GM21825 (cell line): ENCODE measurements at regions not wholly inside any gene's neighbourhood (a gene's known extent, or its start where the extent isn't known, plus 50 kb on each side); places are given as distances from the start of the nearest gene placed in this dataset.
A peak's percentile ranks its signal among the peaks of the same experiment; 100 is the strongest.

Source experiments
- ATAC-seq: cut with Tn5 transposase; IDR thresholded peaks from one replicate; pipeline ENCODE4 v1.9.1; 2021; ENCODE audit warnings: mild to moderate bottlenecking, moderate library complexity; ENCODE audit not compliant: unreplicated experiment

DNA sequence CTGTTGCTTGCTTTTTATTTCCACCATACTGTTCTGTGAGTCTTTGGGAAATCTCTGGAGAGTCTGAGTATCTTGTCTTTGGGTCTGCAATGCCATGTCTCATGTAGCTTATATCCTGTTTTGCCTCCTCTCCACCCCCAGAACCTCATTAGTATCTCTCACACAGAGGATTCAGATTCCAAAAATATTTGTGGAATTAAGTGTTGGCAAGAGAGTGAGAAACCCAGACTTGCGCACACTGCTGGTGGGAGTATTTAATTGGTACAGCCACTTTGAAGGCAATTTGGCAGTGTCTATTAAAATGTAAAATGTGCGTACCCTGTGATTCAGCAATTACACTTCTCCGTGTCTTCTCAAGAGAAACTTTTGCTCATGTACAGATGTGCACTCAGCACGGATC is 68.6 kb downstream of the ZNF621 start:
- no peak for ATAC-seq

DNA sequence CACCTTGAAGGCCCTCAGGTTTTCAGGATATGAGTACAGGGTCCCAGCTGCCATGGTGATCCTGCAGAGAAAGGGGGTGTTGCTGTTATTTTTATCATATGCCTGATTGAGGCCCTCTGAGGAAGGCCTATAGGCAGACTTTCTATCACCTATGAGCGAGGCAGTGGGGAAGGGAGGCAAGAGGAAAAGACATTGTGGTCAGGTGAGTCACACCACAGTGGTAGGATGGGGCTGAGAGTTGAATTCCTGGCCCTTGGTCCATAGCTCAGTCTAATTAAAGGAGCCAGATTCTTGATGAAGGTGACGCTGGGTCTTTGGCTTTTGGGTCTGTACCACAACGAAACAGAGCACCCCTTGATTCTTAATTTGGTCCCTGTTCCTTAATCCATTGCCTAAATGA is 72.7 kb downstream of the ZNF621 start:
- no peak for ATAC-seq

DNA sequence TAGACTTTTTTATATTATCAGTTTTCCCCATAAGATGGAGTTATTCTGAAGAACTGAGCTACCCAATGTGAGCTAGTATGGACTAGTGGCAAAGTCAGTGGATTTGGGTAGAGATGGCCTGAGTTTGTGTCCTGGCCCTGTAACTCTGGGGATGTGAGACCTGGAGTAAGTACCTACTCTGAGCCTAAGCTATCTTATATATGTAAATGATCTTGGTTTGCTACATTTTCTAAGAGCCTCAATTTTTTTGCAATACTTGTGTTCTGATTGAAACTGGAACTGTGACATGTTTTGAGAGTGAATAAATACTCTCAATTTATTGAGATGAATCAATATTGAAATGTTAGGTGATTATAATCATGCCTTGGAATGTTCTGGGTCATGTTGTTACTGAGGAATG is 73.6 kb downstream of the ZNF621 start:
- ATAC-seq = no peak

DNA sequence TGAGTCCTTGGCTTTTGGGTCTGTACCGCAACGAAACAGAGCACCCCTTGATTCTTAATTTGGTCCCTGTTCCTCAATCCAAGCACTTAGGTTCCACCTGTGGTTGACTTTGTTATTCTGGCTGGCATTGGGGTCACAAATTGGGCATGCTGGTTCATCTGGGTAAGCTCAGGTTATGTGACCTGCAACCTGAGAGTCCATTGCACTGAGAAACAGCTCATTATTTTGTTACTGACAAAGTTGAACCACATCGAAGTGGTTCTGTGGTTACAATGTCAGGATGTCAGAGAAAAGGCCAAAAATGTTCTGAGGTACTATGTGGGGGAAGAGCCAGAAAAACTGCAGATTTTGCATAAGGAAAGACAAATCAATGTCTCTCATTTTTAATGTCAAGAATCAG is 74.2 kb downstream of the ZNF621 start:
- ATAC-seq = no peak

DNA sequence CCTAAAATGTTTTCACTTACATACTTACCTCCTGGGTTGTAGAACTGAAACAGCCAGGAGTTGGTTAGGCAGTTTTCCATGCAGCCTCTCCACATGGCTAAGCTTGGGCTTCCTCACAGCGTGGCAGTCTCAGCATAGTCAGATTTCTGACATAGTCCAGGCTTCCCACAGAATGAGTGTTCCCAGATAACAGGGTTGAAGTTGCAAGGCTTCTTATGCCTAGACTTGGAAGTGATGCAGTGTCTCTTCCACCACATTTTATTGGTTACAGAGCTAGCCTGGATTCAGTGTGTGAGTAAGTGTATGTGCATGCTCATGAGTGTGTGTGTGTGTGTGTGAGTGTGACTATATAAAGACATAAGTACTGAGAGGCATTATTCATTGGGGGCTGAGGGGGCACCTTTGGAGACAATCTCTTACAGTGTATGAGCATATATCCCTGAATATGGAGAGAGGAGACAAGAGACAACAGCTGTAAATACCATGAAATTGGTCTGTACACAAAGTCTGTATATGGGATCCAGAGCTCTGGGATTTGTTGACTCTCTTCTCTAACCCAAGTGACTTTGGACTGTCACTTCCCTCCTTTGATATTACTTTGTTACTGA is 78.1 kb downstream of the ZNF621 start:
- ATAC-seq = no peak

DNA sequence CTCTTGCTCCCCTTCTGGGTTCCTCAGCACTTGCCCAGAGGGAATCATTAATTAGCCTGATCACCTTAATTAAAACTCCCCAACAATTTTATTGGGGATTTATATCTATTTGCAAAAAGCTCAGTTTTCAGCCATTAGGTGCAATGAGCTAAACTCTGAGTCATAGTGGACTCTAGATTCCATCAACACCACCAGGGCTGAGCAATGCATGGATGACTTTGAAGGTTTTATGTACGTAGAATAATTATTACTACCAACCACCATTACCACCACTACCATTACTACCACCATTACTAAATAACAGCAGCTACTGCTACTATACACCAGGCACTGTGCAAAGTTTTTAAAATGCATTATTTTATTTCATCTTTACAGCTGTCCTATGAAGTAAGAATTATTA is 81.2 kb downstream of the ZNF621 start:
- ATAC-seq = no peak

DNA sequence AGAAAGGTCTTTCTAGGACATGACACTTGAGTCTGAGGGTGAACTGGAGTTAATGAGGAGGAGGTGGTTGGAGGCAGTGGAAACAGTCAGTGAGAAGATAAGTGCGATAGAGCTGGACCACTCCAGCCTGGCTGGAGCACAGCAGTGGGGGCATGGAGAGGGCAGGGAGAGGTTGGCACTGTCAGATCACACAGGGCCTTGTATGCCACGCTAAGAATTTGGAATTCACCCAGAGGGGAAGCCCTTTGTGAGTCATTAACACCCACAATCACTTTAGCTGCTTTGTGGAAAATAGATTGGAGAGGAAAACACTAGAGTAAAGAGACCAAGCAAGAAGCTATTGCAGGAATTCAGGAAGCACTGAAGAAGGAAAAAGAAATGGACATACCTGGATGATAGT is 83.3 kb downstream of the ZNF621 start:
- no peak for ATAC-seq

DNA sequence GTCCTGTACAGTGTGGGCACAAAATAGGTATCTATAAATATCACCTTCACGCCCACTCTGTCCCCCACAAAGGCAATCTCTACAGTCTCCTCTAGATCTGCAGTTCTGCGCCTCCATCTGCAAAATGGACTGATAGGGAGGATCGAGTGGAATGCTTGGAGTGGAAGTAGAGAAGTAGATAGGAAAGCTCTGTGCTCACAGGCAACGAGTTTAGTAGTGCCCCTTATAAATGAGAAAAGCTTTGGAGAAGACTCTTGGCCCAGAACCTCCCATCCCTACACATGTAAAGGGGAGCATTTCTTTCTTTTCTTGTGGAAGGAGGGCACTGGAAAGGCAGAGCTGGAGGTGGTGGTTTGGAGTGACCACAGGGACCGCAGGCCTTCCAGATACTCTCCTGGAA is 88.5 kb downstream of the ZNF621 start:
- no peak for ATAC-seq

DNA sequence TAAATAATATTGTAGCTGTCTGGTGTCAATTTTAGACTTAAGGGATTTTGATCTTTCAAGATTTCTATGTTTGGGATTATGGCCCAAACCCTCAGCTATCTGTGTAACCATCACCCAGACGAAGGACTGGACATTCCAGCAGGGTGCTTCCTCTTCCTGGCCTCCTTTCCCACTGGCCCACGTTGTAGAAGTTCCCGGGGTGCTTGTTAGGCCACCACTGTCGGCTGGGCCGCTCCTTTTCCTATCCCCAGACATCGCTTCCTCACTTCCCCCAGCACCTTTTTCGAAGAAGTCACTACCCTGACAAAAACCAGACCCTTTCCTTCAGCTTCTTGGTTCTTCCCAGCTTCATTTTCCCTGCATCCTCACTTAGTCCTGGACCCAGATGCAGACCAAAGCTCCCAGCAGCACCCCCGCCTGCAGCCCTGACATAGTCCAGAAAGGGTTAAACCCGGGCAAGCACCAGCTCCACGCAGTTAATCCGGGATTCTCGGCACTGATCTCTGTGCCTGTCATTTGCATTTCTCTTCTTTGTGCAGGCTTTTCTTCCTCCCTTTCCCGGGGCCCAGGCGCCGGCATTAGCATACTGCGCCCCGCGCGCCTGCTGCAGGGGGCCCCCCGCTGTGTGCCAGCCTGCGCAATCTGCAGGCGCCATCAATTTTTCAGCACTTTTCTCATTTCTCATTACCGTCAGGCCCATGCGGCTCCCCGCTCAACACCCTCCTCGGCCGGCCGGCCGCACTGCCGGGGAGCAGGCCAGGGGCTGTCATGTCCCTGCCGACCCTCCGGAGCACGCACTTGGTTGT is 90.6 kb downstream of the ZNF621 start:
- ATAC-seq = no peak

DNA sequence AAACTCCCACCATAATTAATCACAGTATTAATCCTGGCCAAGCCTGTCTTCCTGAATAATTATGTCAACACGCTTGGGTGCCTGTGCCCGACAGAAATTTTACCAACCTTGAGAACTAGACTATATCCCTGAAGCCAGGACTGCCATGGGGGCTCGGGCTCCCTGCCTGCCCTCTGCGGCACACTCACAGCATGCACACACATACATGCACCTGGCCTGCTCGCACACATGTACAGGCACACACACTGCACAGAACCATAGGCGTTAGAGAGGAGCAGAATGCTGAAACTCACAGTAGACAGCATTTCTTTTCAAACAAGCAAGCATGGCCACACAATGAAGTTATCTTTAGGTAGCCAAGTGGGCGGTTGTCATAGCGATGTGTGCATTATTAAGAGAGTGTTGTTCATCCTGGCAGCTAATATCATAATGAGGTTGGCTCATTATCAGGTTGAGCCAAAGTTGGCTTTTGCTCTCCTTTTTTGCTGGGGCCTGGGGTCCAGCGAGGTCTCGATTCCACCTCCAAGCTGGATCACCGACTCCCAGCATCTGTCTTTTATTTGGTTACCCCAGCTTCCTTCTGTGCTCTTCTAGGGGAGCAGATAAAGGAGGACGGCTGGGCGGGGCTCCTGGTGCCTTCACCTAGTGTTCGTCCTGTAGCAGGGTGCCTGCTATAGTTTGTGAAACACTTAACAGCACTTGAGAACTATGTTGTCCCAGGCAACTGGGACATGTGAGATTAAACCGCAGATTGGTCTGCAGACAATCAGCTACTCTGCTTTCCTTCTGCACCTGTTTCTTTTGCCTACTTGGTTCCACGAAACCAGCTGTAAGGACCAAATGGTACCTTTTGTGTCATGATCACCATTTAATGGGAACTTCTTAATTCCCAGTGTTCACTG is 91.4 kb downstream of the ZNF621 start:
- ATAC-seq = no peak

DNA sequence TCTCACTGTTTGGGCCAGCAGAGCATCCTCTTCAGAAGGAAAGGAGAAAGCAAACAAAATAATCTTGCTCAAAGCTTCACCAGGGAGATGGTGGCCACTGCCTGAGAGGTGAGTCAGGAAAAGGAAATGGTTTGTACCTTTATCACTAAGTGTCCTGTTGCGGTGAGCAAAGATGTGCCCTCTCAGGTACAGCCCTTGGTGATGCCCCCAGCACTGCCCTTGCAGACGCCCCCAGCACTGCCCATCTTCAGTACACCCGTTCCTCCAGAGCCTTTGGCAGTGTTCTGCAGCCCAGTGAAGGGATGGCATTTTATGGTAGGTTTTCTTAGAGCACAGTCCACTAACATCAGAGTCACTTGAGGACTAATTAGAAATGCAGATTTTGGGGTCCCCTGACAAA is 92.3 kb downstream of the ZNF621 start:
- ATAC-seq = no peak

DNA sequence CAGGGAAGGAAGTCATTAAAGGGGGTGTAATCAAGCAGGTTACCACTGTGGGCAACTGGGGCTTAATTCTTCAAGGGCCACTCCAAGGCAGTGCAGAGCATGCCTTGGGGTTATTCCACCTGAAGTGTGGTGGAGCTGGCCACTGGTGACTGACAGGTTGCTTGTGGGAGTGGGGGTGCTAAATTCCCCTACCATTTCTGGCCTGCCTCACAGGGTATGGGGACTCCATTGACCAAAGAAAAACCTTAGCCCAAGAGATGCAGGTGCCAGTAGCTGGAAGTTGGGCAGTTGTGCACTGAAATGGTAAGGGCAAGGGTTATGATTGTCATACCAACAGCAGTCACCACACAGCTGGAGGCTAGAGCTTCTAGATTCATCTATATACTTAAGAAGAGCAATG is 93.4 kb downstream of the ZNF621 start:
- ATAC-seq = no peak

DNA sequence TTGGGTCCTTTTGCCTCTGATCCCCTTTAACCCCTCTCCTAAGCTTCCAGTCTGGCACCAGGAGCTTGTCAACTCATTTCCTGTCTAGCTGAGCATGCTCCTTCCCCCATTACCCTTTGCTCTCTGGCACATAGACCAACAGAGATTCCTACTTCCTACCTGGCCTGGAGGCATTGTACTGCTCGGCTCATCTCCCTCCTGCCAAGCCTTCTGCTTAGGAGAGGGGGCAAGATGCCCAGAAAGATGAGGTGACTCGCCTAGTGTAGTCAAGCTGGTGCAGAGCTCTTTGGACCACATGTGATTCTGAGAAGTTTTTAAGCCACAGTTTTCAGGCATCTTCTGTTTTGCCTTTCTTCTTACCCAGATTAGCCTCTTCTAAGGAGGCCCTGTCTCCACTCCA is 95.4 kb downstream of the ZNF621 start:
- no peak for ATAC-seq

DNA sequence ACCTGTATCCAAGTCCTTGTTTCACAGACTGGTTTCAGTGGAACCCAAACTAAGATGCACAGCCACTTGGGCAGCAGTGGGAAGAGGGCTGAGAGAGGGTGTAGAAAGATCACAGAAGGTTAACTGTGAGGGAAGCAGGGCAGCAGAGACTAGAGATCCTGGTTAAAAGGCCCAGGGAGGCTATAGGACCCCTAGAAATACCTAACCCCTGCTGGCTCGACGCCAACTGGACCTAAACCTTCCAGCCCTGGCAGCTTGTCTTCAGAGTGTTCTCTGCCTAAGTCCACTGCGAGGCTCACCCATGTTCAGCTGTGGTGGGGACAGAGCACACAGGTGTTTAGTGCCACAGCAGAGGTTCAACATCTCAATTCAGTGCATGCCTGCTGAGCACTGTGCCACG is 96.5 kb downstream of the ZNF621 start:
- no peak for ATAC-seq

DNA sequence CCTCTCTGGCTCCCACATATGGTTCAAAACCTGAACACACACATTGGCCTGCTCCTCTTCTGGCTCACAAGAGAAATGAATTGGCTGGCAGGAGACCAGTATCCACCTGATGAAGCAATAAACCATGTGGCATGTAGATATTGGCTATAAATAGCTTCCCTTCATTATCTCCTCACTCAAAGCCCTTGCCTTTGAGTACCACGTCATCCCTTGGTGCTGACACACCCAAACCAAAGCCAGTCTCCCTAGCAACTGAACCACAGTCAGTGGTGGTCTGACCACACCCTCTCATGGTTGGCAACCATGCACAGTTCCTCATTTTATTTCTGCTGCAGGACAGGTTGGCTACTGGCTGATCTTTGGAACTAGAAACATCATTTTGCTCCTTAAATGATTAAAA is 98.8 kb downstream of the ZNF621 start:
- ATAC-seq = peak; percentile 89

DNA sequence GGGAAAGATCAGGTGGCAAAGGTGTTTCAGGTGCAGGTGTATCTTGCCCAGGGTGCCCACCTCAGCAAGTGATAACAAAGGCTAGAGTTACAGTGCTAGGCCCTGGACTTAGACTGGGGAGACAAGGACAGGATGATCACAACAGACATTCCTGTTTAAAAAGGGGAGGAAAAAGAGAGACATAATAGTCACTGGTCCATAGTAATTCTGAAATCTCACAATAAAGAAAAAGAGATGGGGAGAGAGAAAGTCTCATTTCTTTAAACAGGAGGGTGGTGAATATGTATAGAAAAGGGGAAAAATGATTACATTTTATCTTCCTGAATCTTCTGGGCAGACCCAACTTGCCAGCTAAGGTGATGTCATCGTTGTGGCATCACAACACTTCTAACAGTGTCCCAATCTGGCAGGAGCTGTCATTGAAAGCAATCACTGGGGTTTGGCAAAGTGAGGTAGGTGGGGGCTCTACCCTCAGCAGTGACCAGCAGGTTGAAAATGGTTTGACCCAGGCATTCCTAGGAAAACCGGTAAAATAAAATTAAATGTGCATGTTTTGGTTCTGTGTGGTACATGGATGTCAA is 99.5 kb downstream of the ZNF621 start:
- ATAC-seq = no peak

DNA sequence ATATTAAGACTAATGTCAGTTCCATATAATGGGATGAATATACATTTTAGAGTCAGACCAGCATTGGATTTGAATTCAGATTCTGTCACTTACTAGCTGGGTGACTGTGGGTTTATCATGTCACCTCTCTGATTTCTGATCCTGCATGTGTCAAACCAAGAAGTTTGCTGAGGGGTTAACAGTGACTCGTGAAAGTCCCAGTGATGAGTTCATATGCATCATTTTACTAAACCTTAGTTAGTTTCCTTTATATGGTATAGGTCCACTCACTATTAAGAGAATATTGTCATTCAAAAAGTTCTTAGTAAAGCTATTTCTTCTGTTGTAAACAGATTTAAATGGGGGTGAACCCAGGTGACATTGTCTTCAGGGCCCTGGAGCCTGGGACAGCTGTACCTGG is 102.3 kb downstream of the ZNF621 start:
- no peak for ATAC-seq

DNA sequence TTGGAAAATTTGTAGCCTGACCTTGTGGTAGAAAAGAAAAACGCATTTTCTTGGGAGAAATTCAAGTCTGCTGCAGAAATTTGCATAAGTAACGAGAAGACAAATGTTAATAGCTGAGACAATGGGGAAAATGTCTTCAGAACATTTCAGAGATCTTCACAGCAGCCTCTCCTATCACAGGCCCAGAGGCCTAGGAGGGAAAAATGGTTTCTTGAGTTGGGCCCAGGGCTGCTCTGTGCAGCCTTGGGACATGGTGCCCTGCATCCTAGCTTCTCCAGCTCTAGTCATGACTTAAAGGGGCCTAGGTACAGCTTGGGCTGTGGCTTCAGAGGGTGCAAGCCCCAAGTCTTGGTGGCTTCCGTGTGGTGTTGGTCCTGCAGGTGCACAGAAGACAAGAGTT is 104.2 kb downstream of the ZNF621 start:
- ATAC-seq = no peak

DNA sequence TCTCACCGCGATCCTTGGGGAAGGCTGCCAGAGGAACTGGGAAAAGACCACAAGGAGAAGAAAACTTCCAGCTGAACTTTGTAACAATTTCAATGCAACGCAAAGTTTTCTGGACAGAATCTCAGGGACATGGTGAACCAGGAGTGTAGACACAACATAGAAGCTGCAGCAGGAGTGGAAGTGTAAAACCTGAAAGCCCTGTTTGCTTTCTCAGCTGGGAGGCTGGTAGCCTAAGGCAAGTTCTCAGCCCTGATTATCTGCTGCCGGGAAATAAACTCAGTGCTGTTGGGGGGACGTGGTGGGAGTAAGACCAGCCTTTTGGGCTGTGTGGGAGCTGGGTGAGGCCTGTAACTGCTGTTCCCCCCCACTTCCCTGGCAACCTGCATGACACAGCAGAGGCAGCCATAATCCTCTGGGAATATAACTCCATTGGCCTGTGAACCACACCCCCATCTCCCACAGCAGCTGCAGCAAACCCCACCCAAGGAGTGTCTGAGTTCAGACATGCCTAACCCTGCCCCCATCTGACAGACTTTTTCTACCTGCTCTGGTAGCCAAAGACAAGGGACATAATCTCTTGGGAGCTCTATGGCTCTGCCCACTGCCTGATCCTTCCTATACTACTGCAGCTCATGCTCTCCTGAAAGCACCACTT is 106.7 kb downstream of the ZNF621 start:
- no peak for ATAC-seq

DNA sequence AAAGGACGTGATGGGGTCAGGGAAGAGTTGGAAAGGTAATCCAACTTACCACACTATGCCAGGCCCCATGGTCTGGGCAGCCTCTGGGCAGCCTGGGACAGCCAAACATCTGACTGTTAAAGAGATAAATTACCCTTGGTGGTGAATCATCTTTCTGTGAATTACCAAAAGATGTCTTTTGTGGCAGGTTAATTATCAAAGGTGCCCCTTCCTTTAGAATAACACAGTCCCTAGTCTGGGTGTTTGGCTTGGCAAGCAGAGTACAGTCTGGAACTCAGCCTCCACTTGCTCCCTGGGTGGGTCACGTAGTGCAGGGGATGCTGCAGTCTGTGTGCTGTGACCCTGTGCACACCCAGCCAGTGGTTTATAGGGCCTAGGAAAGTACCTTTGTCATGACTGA is 113.1 kb downstream of the ZNF621 start:
- no peak for ATAC-seq

DNA sequence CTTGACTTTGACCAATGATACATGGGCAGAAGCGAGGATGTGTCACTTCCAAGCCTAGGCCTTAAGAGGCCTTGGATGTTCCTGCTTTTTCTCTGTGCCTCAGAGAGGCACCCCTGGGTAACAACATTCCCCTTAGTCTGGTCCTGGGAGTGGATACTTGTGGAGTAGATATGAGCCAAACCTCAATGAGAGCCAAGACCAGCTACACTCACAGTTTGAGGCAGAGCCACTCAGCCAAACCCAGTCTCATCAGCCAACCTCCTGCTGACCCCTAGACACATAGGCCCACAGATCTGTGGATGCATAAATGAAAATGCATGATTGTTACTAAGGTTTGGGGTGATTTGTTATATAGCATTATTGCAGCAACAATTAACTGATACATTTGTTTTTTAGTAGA is 114.2 kb downstream of the ZNF621 start:
- ATAC-seq = no peak
